GM19043 (cell line): ENCODE measurements at regions not wholly inside any gene's neighbourhood (a gene's known extent, or its start where the extent isn't known, plus 50 kb on each side); places are given as distances from the start of the nearest gene placed in this dataset.
"Not testable (repeated sequence)": the region's sequence is repeated elsewhere in the genome, so short reads cannot be mapped to it uniquely, and the experiment has no call there.

Experiments
- ATAC-seq: cut with Tn5 transposase; IDR thresholded peaks from one replicate; pipeline ENCODE4 v1.9.1; 2021; ENCODE audit warnings: low read depth; ENCODE audit not compliant: unreplicated experiment

DNA sequence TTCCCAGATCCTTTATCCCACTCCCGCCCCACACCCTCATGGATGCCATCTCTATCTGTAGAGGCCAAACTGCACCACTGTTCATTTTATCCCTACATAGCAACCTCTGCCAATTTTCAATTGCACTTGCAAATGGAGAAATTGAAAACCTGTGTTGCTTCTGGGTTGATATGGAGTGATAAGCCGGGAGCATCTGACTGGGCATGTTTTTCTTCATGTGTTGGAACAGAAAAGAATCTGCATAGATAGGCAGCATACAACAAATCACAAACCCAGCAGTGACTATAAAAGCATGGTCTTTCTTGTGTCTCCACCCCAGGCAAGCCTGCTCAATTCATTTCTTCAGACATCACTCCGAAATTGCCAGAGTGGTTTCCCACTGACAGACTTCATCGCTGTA, 608.8 kb upstream of the CAMK1G start:
- no peak for ATAC-seq

GRCh38 chr1:208975456-208975855, 608.1 kb upstream of the CAMK1G start:
- ATAC-seq, result no peak

- no peak for ATAC-seq
Observed at GRCh38 chr1:208977012-208977411, 606.5 kb upstream of the CAMK1G start.

DNA sequence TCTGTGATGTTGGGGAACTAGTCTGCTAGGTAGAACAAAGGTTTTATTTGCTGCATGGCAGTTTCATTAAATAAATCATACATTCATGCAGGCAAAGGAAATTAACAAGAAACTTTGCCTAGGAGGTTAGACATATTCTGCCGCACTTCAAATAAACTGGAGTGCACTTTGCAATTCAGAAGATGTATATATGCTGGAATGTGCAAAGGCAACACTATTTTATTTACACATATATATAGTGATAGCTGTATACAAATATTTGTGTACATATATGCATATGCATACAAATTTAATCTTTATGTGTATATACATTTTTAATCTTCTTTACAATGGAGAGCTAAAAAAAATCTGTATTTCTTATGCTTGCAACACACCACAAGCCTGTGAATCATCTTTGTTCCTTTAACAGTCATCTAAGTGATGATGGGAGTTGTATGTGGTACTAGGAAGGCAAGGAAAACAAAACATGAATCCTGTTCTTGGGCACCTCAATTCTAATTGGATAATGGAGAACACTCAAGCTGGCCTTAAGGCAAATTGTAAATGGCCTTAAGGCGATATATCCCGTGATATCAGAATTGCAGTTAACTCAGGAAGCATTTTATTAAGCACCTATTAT, 605.8 kb upstream of the CAMK1G start:
- no peak for ATAC-seq

GRCh38 chr1:208979776-208980175, 603.7 kb upstream of the CAMK1G start:
- ATAC-seq, result no peak

GRCh38 chr1:208980605-208981004, 602.9 kb upstream of the CAMK1G start:
- ATAC-seq, result no peak

GRCh38 chr1:208985231-208985630, 598.3 kb upstream of the CAMK1G start:
- ATAC-seq, result no peak

GRCh38 chr1:208988811-208989222, 594.7 kb upstream of the CAMK1G start:
- peak; percentile 99 for ATAC-seq

DNA sequence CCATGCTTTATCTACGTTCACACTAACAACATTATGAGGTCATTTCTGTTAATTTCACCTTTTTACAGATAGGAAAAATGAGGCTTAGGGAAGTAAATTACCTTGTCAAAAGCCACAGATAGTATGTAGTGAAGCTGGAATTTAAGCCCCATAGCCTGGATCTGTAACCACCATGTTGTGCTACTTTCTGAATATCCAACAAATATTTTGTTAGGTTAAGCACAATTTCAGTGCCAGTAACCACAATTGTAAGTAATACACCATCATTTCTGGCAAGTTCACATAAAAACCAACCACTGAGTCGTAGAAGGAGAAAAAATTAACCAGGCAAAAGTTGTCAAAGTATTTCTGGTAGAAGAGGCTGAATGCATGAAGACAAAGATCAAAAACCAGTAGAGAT, 593.1 kb upstream of the CAMK1G start:
- no peak for ATAC-seq

- ATAC-seq, result not testable (repeated sequence)
Observed at GRCh38 chr1:208997053-208997452, 586.5 kb upstream of the CAMK1G start.

- ATAC-seq, result no peak
Observed at GRCh38 chr1:208997726-208998312, 585.7 kb upstream of the CAMK1G start.

DNA sequence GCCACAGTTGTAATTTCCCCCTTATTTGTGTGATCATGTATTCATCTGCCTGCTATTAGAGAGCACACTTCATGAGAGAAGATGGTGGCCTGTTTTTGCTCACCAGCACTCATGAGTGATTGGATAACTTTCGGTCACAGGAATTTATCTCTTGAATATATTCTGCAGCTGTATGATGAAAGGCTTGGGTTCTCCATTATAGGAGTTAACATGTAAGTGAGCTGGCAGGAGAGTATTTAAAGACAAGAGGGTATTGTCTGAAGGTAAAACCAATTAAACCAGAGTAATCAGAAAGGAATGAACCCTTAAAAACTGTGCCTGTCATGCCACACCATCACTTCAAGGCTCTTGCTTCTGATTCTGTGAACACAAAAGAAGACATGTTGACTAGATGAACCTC, 574.9 kb upstream of the CAMK1G start:
- ATAC-seq, result no peak

GRCh38 chr1:209010475-209011230, 572.9 kb upstream of the CAMK1G start:
- ATAC-seq, result no peak

GRCh38 chr1:209012443-209013196, 570.9 kb upstream of the CAMK1G start:
- no peak for ATAC-seq

- no peak for ATAC-seq
Observed at GRCh38 chr1:209015092-209015491, 568.4 kb upstream of the CAMK1G start.

GRCh38 chr1:209021622-209022021, 561.9 kb upstream of the CAMK1G start:
- no peak for ATAC-seq

DNA sequence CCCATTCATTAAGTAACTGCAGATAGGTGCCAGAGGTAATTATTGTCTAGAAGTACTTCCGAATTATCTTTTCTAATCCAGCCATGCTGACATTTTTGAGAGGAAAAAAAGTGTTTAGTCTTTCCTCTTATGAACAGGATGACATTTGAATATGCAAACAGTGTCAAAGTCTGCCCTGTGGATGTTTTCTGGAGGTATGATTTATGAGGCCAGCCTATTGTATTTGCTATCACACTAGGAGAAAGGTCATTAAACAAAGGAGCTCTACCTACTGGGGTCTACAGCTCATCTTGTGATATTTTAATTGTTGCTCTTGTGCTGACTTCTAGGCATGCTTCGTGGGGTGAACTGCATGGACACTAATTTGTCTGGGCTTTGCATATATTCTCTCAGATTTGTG, 559.7 kb upstream of the CAMK1G start:
- no peak for ATAC-seq

DNA sequence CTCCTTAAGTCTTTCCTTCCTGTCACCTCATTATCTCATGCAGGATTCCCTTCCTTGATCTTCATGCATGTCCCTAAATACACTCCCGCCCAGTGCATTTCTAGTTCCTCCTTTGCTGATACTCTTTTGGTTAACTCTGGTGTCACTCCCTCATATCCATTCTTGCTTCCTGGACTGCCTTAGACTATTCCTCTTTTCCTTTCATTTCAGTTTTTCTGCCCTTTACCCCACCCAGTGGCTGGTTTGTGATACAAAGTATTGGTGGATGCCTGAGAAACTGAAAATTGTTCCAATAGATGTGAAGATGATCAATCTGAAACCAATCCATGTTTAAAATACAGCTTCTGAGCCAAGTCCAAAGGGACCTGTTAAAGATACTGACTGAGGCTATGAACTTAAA, 553.8 kb upstream of the CAMK1G start:
- ATAC-seq, result no peak

DNA sequence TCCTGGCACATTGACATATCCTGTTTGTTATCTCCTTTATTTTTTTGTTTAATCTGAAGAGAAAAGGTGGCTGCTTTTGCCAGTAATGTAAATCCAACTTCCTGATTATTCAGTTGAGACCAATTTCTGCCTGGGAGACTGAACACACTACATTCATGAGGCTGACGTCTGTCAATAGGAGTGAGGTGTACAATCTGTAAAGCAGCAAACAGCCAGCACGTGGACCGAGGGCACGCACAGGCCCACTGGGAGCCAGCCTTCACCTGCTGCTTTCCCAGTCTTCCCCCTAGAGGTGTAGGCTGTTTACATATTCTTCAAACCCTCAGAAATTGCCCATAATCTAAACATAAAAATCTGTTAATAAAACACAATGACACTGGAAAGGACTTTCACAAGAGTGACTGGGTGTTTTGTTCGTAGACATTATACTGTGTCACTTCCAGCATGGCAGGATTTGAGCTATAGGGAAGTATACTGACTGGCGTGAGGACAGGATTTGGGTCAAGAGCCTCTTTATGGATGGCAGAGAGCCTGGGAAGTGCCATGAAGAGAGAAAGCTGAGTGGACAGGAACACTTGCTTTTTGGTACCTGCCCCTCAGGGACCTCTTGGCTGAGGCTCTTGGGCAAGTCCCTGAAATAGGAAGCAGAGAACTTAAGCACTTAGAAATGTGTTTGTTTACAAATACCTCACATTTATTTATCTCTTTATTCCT, 552.9 kb upstream of the CAMK1G start:
- ATAC-seq, result no peak

DNA sequence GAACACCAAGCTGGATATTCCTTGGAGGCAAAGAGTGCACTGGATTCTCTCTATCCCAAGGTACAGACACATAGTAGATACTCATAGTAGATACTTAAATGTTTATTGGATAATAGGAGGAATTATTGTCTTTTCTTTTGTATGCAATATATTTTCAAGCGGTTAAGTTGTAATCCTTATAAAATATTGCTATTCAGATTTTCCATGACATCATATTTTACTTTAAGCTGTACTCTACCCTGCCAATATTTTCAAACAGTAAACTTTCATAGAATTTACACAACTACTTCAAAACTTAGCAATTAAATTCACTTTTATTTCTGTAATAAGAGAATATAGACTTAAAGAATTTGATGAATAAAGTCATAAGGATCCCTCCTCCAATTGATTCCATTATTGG, 546.5 kb upstream of the CAMK1G start:
- no peak for ATAC-seq

GRCh38 chr1:209038316-209038715, 545.2 kb upstream of the CAMK1G start:
- no peak for ATAC-seq
